ENCODE measurements at regions not wholly inside any gene's neighbourhood (a gene's known extent, or its start where the extent isn't known, plus 50 kb on each side); places are given as distances from the start of the nearest gene placed in this dataset.

GRCh38 chr22:25368271-25368670, 148.8 kb downstream of the CRYBB2 start:
- no peak for TF ChIP-seq EZH2 (IDR thresholded peaks at IDR 0.05)
- TF ChIP-seq POLR2AphosphoS5 (IDR thresholded peaks at IDR 0.05; ENCODE audit: borderline replicate concordance, low read depth, low read length) = no peak
- TF ChIP-seq FOXP2 (optimal IDR thresholded peaks at IDR 0.05; ENCODE audit: control extremely low read depth, extremely low read length, insufficient read depth) = no peak
